T-helper 2 cell treated with Interferon-gamma antibody and Interleukin-4, amounts not matched to agents 100 ng/mL and 5 ng/mL, for 36 hours (primary cell): ENCODE measurements at regions not wholly inside any gene's neighbourhood (a gene's known extent, or its start where the extent isn't known, plus 50 kb on each side); places are given as distances from the start of the nearest gene placed in this dataset.
"Not testable (repeated sequence)": the region's sequence is repeated elsewhere in the genome, so short reads cannot be mapped to it uniquely, and the experiment has no call there.

Experiments
- intact Hi-C: fragments of 100-400 bp; cut with micrococcal nuclease; formaldehyde crosslinking; loops from one replicate; pipeline ENCODE4 v1.15.1; 2023

DNA sequence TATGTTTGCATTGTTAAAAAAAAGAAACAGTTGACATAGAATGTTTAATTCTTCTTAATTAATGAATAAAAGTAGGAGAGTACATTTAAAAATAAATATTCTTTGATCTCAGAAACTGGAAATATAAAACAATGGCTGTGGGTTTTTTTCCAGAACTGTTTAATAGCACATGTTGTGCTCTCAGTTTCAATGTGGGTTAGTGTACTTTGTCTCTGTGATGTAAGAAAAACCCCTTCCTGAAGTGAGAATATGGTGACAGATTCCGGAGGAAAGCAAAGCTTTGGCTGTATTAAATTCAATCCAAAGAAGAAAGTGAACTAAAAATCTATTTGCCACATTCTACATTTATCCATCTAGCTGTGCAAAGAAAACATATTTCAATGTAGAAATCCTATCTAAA, 261.9 kb upstream of the ADGRL3 start:
- intact Hi-C loops = no loop called here

DNA sequence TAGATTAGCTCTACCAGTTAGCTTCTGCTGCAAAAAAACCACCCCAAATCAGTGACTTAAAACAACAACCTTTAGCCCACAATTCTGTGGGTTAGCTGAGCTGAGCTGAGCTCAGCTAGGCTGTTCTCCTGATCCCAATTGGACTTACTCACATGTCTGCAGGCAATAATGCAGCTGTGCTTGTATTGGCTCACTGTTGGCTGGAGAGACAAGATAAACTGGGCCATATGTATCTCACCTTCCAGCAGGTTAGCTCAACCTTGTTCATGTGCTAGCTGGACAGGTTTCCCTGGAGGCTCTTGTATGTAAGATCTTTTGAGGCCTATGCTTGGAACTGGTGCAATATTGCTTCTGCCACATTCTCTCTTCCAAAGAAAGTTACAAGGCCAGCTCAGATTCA, 261.5 kb upstream of the ADGRL3 start:
- intact Hi-C loops = no loop called here

DNA sequence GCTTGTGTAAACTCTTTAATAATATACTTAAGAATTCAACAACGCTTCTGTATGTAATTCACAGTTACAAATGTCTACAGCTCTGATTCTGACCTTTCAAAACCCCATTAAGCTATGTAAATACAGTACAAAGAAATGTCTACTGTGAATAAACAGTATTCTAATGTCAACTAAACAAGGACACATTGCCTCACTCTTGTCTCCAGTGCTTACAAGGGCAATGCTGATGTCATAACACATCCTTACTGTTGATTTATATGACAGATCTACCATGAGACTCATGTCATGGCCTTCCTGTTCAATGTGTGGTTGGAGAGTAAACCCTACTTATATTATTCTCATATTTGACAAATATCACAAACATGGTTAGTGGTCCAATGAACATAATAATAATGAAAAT, 256.1 kb upstream of the ADGRL3 start:
- intact Hi-C loops = no loop called here

DNA sequence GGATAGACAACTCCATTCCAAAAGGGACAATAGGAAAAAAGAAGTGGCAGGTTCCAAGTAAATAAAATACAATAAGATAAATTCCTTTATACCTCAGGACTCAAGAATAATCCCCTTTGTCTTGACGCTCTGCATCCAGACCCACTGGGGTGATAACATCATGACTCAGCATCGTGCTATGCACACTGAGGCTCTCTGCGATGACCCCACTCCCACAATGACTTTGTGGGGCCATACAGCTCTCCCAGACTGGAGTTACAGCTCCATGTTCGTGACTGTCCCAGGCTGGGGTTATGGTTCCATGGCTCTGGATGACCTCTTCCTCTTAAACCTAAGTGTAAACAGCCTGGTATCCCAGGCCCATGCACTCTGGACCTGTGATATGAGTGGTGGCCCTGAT, 254.5 kb upstream of the ADGRL3 start:
- intact Hi-C loops = no loop called here

DNA sequence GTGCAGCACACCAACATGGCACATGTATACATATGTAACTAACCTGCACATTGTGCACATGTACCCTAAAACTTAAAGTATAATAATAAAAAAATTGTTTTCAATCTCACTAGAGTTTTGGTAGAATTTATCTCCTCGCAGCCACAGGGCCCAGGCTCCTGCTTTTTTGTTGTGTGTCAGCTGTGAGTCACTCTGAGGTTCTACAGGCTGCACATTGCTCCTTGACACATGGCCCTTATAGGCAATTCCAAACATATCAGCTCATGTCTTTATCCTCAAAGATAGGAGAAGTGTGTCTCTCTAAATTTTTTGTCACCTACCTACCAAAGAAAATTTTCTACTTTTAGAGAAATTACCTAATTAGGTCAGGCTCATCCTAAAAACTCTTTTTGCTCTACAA, 252.1 kb upstream of the ADGRL3 start:
- intact Hi-C loops = no loop called here

DNA sequence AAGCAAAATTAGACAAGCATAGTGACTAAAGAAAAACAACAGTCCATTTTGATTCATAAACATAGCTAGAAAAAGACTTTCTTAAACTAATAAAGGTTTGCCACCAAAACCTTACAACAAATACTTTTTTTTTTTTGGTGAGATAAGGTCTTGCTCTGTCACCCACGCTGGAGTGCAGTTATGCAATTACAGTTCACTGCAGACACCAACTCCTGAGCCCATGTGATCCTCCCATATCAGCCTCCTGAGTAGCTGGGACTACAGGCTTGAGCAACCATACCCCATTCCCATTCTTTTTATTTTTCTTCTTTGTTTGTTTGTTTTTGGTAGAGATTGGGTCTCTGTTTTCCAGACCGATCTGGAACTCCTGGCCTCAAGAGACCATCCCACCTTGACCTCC, 247.2 kb upstream of the ADGRL3 start:
- intact Hi-C loops = no loop called here

DNA sequence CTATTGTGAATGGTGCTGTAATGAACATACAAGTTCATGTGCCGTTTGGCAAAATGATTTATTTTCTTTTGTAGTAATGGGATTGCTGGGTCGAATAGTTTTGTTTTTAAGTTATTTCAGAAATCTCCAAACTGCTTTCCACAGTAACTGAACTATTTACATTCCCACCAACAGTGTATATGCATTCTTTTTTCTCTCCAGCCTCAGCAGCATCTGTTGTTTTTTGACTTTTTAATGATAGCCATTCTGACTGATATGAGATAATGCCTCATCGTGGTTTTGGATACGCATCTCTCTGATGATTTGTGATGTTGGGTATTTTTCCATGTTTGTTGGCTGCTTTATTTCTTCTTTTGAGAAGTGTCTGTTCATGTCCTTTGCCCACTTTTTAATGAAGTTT, 246.3 kb upstream of the ADGRL3 start:
- intact Hi-C loops = no loop called here

DNA sequence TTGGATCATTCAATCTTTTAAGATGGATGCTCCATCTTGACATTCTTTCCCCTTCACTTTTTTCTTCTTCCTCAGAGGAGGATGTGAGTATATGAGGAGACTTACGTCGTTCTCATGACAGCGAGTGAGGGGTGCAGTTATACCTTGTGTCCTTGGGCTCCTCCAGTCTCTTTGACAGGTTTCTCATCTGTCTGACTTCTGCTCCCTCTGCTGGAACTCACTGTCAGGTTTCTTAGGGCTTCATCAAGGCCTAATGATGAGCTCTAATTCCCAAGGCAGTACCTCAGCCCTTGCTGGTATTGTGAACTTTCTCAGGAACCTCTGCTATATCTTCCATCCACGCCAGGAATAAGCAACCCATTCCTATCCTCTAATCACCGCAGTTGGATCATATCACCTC, 237.8 kb upstream of the ADGRL3 start:
- intact Hi-C loops = no loop called here

DNA sequence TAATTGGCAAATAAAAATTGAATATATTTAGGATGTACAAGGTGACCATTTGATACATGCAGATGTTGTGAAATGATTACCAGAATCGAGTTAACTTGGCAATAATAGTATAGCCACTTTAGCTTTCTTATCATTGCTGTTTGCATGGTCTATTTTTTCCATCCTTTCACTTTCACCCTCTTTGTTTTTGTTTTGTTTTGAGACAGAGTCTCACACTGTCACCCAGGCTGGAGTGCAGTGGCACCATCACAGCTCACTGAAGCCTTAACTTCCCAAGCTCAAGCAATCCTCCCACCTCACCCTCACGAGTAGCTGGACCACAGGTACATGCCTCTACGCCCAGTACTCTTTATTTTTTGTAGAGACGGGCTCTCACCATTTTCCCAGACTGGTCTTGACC, 218.6 kb upstream of the ADGRL3 start:
- intact Hi-C loops = no loop called here

DNA sequence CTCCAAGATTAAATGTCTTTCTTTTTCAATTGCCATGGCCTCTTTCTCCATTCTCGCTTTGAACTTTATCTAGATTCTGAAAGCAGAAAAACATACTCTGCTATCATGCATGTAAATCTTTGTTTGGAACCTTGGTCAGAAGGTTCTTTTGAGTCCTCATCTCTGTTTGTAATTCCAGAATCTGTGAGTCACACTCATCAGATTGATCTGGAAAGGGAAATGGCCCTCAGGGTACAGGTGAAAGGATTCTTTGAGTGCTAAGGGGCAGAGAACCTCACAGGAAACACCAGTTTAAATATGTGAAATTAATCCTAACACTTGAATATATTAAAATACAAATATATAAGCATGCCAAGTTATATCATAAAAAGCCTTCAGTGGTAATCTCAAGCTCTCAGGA, 211.0 kb upstream of the ADGRL3 start:
- intact Hi-C loops = no loop called here

DNA sequence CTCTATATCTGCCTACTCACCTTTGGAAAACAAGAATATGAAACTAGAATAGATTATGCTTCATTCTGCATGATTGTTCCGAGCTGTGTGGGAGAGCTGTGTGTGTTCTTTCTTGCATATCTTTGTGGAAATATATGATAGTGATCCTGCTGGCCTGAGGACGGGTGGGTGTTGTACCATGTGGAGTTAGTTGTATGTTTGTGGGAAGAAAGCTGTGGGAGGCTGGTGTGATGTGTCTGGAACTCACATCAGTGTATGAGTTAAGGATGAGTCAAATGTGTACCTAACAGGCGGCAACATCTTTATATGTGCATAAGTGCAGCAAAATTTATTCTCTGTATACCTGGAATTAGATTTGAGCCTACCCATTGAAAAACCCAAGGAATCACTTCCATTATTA, 208.1 kb upstream of the ADGRL3 start:
- intact Hi-C loops = no loop called here

DNA sequence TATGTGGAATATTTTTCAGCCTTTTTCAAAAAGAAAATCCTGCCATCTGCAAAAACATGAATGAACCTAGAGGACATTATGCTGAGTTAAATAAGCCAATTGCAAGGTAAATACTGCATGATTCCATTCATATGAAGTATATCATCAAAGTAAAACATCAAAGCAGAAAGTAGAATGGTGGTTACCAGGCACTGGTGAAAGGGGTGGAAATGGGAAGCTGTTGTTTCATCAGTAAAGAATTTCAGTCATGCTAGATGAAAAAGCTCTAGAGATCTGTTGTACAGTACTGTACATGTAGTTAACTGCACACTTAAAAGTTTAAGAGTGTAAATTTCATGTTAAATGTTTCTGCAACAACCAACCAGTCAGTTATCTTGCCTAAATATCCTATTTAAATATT, 196.8 kb upstream of the ADGRL3 start:
- intact Hi-C loops = no loop called here

DNA sequence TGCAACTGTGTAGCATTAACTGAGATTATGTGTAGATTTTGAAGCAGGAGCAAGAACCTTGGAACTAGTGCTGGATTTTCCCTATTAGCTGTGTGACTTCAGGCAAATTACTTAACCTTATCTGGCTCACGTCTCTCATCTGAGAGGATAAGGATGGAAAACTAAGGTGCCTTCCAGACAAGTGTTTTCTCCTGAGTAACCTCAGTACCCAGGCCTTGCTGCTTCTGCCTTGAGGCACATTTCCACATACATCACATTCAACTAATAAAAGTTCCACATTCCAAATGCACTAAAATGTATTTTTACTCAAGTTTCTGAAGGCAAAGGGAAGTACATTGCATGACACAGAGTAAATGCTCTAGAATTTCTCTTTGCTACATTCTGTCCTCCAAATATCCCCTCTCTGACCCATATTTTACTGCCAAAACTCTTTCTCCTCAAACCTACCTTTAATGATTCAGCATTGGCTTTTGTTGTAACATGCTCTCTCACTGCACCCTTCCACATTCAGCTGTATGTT, 195.4 kb upstream of the ADGRL3 start:
- intact Hi-C loops = no loop called here

DNA sequence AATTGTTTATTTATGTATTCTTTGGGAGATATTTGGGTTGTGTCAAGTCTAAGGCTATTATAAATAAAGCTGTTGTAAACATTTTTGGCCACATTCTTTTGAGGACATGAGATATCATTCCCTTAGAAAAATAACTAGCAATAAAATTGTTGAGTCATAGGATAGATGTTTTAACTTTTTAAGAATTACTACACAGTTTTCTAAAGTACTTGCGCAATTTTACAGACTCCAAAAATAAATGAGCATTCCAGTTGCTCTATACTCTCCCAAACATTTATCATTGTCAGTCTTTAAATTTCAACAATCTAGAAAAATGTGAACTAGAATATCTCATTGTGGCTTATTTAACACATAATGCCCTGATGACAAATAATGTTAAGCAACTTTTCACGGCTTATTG, 189.1 kb upstream of the ADGRL3 start:
- intact Hi-C loops = no loop called here

DNA sequence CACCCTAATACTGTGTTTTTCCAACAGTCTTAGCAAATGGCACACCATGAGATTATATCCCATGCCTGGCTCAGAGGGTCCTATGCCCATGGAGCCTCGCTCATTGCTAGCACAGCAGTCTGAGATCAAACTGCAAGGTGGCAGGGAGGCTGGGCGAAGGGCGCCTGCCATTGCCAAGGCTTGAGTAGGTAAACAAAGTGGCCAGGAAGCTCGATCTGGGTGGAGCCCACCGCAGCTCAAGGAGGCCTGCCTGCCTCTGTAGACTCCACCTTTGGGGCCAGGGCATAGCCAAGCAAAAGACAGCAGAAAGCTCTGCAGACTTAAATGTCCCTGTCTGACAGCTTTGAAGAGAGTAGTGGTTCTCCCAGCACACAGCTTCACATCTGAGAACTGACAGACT, 188.2 kb upstream of the ADGRL3 start:
- intact Hi-C loops = not testable (repeated sequence)

DNA sequence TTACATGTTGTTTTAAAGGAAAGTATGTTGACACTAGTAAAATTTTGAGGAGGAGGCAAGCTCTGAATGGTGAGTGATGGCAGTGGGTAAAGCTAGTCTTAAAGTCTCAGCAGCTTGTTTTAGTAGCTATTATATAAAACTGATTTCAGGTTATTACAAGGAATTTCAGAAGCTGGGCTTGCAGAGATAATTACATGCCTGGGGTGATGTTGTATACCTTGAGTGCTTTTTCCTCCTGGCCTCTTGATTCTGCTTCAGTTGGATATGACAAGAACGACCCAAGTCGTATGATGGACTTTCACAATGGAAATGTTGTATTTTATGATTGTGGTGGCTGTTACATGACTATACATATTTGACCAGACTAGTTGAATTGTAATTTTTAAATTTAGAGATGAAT, 175.5 kb upstream of the ADGRL3 start:
- intact Hi-C loops = no loop called here

DNA sequence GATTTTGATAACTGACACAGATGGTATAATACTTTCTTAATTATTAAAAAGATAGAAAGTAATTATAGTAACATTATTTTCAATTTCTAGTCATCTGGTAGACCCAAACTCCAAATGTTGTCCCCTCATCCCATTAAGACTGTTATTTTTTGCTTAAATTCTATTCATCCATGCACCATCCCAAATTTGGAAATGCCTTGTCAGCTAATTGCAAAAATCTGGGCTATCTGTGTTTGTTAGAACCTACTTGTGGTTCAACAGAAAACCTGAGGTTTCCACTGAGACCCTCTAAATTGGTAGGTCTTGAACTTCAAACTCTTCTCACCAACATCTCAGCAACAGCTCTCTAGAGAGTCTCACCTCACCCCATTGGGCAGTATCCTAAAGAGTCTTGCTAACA, 172.2 kb upstream of the ADGRL3 start:
- intact Hi-C loops = no loop called here

DNA sequence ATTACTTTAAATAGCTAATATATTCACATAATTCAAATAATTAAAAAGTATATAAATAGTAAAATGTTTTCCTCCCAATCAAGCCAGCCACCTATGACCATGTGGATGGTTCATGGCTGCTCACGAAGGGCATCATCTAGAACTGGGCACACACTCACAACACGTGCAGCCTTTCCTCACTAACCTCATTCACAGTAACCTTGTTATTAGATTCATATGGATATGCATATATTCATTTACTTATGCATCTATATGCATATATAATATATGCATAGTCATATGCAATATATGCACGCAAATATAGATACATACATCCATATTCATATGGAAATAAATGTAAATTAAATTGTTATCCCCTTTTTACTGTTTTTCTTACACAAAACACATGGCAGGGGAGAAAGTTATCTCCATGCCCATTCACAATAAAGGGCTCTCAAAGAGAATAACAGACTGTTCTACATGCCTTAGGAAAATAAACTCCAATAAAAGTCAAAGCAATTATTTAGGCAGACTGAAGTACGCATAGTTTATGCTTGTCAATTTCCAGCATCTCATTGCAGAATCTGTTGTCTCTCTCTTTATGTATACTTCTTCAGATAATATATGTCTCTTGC, 163.9 kb upstream of the ADGRL3 start:
- intact Hi-C loops = no loop called here

DNA sequence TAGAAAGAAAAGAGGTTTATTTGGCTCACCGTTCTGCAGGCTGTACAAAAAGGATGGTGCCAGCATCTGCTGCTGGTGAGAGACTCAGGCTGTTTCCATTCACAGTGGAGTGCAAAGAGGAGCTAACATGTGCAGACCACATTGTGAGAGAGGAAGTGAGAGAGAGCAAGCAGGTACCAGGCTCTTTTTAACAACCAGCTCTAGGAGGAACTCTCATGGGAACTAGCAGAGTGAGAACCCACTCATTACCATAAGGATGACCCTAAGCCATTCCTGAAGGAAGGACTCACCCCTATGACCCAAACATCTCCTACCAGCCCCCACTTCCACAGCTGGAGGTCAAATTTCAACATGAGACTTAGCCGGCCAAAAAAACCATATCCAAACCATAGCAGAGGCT, 158.6 kb upstream of the ADGRL3 start:
- intact Hi-C loops = no loop called here

DNA sequence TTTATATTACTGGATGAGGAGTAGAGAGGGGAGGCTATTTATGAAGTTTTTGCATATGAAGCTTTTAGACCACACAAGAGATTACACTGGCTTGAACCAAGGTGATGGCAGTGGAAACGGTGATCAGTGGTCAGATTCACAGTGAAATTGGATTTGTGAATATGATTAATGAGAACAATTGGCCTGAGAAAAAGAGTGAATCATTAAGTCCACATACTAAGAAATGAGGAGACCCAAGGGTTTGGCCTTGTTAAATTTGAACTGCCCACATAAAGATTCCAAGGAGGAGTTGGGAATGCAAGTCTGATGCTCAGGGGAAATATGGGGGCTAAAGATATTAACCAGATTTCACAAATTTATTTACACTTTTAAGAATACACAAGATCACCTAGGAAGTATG, 155.3 kb upstream of the ADGRL3 start:
- intact Hi-C loops = no loop called here

DNA sequence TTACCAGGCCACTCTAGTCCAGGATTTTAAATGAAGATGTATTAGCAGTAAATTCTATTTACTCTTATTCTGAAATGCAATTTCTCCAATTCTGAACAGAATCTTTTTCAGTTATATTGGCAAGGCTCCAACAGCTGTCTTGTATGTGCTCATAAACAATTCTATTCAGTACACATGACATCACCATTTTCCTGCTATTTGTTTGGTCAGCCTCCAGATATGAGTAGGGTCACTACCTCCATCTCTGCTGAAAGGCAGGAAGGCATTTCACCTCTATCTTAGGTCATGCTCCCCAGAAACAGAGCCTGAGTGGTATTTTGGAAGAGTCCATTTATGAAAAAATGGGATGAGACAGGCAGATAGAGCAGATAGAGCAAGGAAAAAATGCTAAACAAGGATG, 151.1 kb upstream of the ADGRL3 start:
- intact Hi-C loops = no loop called here

DNA sequence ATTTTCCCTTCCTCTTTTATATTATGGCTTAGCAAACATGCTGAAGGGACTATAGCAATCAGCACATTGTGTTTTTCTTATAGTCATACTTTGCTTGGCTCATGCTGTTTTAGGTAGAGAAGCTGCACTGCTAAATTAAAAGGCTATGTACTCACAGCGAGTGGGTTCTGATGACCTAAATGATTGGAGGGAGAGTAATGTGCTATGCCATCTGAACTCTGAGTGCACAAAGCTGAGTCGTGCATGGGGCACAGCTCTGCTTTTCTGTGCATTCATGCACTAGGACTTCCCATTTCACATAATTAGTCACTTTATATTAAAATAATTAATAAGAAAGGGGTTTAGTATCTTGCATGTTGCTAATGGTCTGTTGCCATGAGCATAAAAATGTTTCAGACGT, 132.7 kb upstream of the ADGRL3 start:
- intact Hi-C loops = no loop called here

DNA sequence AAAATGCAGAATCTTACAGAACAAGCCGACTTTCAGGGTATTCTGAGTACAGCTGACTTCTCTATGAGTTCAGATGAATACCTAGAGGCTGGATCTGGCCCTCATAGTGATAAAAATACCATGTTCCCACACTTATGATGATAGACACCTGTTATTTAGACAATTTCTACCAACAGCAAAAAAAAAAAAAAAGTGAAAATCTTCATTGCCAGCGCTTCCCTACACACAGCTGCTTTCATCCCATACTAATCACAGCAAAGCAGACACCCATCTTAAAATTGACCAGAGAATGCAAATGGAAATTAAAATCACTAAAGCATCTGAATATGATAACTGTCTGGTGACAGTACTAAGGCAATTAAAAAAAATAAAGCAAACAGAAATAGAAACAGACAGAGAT, 132.1 kb upstream of the ADGRL3 start:
- intact Hi-C loops = no loop called here

DNA sequence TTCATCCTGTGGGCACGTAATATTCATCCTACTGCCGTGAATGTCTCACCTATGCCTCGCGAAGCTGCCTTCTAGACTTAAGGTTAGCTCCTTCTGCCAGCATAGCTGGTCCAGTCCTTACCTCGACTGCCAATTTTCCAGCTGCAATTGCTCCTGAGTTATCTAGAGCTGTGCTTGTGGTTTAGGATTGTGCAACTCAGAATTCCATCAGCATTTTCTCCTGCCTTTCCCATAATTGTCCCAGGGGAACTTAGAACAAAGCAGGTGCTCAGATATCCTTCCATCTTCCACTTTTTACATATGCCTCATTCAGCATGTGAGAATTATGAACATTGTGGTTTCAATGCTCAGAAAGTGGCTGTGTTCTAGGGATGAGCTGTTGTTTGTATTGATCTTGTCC, 131.4 kb upstream of the ADGRL3 start:
- intact Hi-C loops = no loop called here
